ENCODE measurements at regions not wholly inside any gene's neighbourhood (a gene's known extent, or its start where the extent isn't known, plus 50 kb on each side); places are given as distances from the start of the nearest gene placed in this dataset.
"Not testable (repeated sequence)": the region's sequence is repeated elsewhere in the genome, so short reads cannot be mapped to it uniquely, and the experiment has no call there.

- TF ChIP-seq, protein P1, sequence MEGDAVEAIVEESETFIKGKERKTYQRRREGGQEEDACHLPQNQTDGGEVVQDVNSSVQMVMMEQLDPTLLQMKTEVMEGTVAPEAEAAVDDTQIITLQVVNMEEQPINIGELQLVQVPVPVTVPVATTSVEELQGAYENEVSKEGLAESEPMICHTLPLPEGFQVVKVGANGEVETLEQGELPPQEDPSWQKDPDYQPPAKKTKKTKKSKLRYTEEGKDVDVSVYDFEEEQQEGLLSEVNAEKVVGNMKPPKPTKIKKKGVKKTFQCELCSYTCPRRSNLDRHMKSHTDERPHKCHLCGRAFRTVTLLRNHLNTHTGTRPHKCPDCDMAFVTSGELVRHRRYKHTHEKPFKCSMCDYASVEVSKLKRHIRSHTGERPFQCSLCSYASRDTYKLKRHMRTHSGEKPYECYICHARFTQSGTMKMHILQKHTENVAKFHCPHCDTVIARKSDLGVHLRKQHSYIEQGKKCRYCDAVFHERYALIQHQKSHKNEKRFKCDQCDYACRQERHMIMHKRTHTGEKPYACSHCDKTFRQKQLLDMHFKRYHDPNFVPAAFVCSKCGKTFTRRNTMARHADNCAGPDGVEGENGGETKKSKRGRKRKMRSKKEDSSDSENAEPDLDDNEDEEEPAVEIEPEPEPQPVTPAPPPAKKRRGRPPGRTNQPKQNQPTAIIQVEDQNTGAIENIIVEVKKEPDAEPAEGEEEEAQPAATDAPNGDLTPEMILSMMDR (IDR thresholded peaks at IDR 0.05): not testable (repeated sequence)
- TF ChIP-seq POLR2A (IDR thresholded peaks at IDR 0.05): not testable (repeated sequence)
Measured at GRCh38 chr2:91589454-91590328, 2898.2 kb downstream of the RPIA start.

All from adrenal gland (tissue), 5 donors.